ENCODE measurements at regions not wholly inside any gene's neighbourhood (a gene's known extent, or its start where the extent isn't known, plus 50 kb on each side); places are given as distances from the start of the nearest gene placed in this dataset.

DNA sequence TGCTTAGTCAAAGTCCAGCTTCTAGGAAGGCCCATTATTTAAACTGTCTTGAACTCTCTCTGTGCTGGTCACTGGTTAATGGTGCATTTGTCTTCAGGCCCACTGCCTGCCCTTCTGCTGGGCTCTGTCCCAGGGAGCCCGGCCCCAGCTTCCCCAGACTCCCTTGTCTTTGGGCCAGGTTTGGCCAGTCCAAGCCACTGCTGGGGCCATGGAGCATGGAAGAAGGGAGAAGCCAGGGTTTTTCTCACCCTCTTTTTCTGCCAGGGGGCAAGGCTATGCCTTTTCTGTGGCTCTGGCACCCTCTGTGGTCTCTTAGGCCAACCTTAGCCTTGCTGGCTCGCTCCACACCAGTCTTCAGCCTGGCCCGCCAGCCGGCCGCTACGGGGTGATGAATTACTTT is 390.0 kb upstream of the SULF2 start (continued):
- TF ChIP-seq, protein P1, sequence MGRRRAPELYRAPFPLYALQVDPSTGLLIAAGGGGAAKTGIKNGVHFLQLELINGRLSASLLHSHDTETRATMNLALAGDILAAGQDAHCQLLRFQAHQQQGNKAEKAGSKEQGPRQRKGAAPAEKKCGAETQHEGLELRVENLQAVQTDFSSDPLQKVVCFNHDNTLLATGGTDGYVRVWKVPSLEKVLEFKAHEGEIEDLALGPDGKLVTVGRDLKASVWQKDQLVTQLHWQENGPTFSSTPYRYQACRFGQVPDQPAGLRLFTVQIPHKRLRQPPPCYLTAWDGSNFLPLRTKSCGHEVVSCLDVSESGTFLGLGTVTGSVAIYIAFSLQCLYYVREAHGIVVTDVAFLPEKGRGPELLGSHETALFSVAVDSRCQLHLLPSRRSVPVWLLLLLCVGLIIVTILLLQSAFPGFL (CRISPR knock-in tag; IDR thresholded peaks at IDR 0.05; ENCODE audit: borderline replicate concordance) = no peak
- TF ChIP-seq ZNF416 (CRISPR knock-in tag; IDR thresholded peaks at IDR 0.05) = no peak
- TF ChIP-seq AFF4 (CRISPR knock-in tag; IDR thresholded peaks at IDR 0.05; ENCODE audit: borderline replicate concordance) = no peak
- TF ChIP-seq CBFB (CRISPR knock-in tag; IDR thresholded peaks at IDR 0.05; ENCODE audit: low read depth) = no peak

- no peaks in the 10 kb centered on the region; the same call in 1 of the 2 replicates for H3K36me3 Mint-ChIP-seq
- H3K27ac Mint-ChIP-seq = no peak overlapping the region
- H3K4me3 Mint-ChIP-seq = no peak overlapping the region
- no peaks in the 10 kb centered on the region for H3K4me1 Mint-ChIP-seq
- peaks cover 10% of the 10 kb centered on the region; the same call in 1 of the 2 replicates for H3K9me3 Mint-ChIP-seq
- ATAC-seq (no peak), DNase-seq (ENCODE audit: low spot score) (no peak)
- no peaks in the 10 kb centered on the region for H3K27me3 Mint-ChIP-seq (ENCODE audit: low read depth)
- ChIA-PET CTCF (interaction anchor here (0.8 to 1.0 kb wide), 3 partner anchors 386 to 448 kb away, joined by 3 to 4 read pairs (median 3); no protein-coding TSS in a partner anchor), POLR2A (interaction anchor here (1.2 kb wide), 1 partner anchor 29 kb away, joined by 3 read pairs; no protein-coding TSS in a partner anchor)
- TF ChIP-seq PRRX2 (CRISPR knock-in tag; IDR thresholded peaks at IDR 0.05) (no peak), MLX (CRISPR knock-in tag; IDR thresholded peaks at IDR 0.05) (no peak), SMAD4 (CRISPR knock-in tag; IDR thresholded peaks at IDR 0.05) (no peak), NR2C2 (CRISPR knock-in tag; IDR thresholded peaks at IDR 0.05) (no peak), MAX (CRISPR knock-in tag; IDR thresholded peaks at IDR 0.05) (no peak), ZNF281 (CRISPR knock-in tag; IDR thresholded peaks at IDR 0.05) (no peak), ELF4 (CRISPR knock-in tag; IDR thresholded peaks at IDR 0.05; ENCODE audit: low read depth) (no peak), STAT6 (CRISPR knock-in tag; conservative IDR thresholded peaks at IDR 0.05; ENCODE audit: low read depth) (no peak), CTCF (IDR thresholded peaks at IDR 0.05) (no peak)
- TF ChIP-seq, protein P2, sequence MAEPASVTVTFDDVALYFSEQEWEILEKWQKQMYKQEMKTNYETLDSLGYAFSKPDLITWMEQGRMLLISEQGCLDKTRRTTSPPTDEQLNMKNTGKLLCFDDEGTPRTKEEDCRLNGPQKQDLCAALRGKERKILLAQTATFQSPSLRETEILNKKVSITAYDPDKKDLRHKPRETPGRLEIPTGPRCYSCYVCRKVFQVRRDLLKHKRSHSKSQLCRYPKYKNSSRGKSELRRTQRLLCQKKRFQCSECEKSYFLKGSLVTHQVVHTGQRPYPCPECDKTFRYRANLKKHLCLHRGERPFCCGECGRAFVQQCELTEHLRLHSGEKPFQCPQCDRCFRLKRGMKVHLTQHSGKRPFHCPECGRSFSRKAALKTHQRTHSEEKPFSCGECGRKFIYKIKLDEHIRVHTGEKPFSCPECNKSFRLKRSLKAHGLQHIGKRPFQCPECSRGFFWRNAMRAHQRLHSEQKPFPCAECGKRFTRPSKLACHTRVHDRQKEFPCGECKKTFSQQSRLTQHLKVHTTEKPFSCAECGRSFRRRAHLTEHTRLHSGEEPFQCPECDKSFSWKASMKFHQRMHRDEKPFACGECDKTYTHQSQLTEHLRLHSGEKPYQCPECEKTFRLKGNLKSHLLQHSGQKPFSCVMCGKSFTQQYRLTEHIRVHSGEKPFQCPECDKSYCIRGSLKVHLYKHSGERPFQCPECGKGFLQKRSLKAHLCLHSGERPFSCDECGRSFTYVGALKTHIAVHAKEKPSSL (CRISPR knock-in tag; conservative IDR thresholded peaks at IDR 0.05) = no peak
Observed at GRCh38 chr20:48172357-48172702, 387.0 kb upstream of the SULF2 start.
